SK-N-SH (cell line): ENCODE measurements at regions not wholly inside any gene's neighbourhood (a gene's known extent, or its start where the extent isn't known, plus 50 kb on each side); places are given as distances from the start of the nearest gene placed in this dataset.

Experiments
- FOSL2 ChIP-seq: IDR thresholded peaks from 2 replicates; pipeline ENCODE4 v1.4.0; 2012; ENCODE audit warnings: low read depth, mild to moderate bottlenecking, moderate library complexity, borderline replicate concordance
- FOXJ3 ChIP-seq: sonication (generic); formaldehyde crosslinking; IDR thresholded peaks from 2 replicates; pipeline ENCODE4 v1.5.1; 2020; ENCODE audit warnings: mild to moderate bottlenecking, missing genetic modification reagents
- GABPA ChIP-seq: IDR thresholded peaks from 2 replicates; pipeline ENCODE4 v1.4.0; 2012; ENCODE audit warnings: low read depth, mild to moderate bottlenecking
- MEF2A ChIP-seq: IDR thresholded peaks from 2 replicates; pipeline ENCODE4 v1.4.0; 2012; ENCODE audit warnings: low read depth, borderline replicate concordance
- NRF1 ChIP-seq: IDR thresholded peaks from 2 replicates; pipeline ENCODE4 v1.6.1; 2012; ENCODE audit warnings: low read depth, mild to moderate bottlenecking, low read length
- POLR2AphosphoS5 ChIP-seq: IDR thresholded peaks from 2 replicates; pipeline ENCODE4 v1.6.1; 2012; ENCODE audit warnings: low read depth, low read length
- RCOR1 ChIP-seq: fragments of 150-350 bp; IDR thresholded peaks from 2 replicates; pipeline ENCODE4 v1.6.1; 2017; ENCODE audit warnings: antibody characterized with exemption, low read length
- TAF1 ChIP-seq: IDR thresholded peaks from 2 replicates; pipeline ENCODE4 v1.6.1; 2012; ENCODE audit warnings: low read depth, mild to moderate bottlenecking, low read length, moderate library complexity, borderline replicate concordance
- TF ChIP-seq, protein P1 (sequence below): fragments of 200-600 bp; sonication (generic); IDR thresholded peaks from 2 replicates; pipeline ENCODE4 v1.6.1; 2017; ENCODE audit warnings: antibody characterized with exemption, mild to moderate bottlenecking, moderate library complexity
- TF ChIP-seq, protein P2 (sequence below): IDR thresholded peaks from 2 replicates; pipeline ENCODE4 v1.6.1; 2012; ENCODE audit warnings: mild to moderate bottlenecking, low read depth, low read length, moderate library complexity
- TF ChIP-seq, protein P3 (sequence below): IDR thresholded peaks from 2 replicates; pipeline ENCODE4 v1.4.0; 2012; ENCODE audit warnings: low read depth, borderline replicate concordance

DNA sequence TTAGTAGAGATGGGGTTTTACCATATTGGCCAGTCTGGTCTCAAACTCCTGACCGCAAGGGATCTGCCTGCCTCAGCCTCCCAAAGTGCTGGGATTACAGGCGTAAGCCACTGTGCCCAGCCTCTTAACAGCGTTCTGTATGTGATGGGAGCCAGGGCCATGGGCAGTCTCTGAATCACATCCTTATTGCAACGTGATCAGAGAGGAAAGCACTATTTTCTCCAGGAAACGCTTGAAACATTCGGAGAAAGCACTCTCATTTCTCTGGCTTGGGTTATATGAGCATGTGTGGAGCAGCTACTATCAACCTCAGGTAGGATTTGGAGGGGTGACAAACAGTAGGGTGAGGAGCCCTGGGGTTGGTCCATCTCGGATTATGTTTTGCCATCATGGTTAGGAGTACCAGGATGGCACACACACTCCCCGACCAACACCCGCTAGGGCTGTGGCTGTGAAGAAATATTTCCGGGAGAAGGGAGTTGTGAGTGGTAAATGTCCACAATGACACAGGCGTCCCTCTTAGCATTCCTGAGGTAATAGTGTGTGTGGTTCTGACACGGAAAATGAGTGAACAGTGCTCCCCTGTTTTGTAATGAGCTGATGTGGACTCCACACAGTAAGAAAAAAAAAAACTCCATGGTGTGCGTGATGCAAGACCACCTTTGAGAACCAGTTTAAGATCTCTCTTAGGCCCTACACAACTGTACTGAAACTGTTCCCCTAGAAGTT is 406.2 kb upstream of the ZNF608 start:
- TF ChIP-seq, protein P1, sequence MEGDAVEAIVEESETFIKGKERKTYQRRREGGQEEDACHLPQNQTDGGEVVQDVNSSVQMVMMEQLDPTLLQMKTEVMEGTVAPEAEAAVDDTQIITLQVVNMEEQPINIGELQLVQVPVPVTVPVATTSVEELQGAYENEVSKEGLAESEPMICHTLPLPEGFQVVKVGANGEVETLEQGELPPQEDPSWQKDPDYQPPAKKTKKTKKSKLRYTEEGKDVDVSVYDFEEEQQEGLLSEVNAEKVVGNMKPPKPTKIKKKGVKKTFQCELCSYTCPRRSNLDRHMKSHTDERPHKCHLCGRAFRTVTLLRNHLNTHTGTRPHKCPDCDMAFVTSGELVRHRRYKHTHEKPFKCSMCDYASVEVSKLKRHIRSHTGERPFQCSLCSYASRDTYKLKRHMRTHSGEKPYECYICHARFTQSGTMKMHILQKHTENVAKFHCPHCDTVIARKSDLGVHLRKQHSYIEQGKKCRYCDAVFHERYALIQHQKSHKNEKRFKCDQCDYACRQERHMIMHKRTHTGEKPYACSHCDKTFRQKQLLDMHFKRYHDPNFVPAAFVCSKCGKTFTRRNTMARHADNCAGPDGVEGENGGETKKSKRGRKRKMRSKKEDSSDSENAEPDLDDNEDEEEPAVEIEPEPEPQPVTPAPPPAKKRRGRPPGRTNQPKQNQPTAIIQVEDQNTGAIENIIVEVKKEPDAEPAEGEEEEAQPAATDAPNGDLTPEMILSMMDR = no peak
- no peak for TF ChIP-seq RCOR1
- TF ChIP-seq TAF1 = no peak
- TF ChIP-seq, protein P2, sequence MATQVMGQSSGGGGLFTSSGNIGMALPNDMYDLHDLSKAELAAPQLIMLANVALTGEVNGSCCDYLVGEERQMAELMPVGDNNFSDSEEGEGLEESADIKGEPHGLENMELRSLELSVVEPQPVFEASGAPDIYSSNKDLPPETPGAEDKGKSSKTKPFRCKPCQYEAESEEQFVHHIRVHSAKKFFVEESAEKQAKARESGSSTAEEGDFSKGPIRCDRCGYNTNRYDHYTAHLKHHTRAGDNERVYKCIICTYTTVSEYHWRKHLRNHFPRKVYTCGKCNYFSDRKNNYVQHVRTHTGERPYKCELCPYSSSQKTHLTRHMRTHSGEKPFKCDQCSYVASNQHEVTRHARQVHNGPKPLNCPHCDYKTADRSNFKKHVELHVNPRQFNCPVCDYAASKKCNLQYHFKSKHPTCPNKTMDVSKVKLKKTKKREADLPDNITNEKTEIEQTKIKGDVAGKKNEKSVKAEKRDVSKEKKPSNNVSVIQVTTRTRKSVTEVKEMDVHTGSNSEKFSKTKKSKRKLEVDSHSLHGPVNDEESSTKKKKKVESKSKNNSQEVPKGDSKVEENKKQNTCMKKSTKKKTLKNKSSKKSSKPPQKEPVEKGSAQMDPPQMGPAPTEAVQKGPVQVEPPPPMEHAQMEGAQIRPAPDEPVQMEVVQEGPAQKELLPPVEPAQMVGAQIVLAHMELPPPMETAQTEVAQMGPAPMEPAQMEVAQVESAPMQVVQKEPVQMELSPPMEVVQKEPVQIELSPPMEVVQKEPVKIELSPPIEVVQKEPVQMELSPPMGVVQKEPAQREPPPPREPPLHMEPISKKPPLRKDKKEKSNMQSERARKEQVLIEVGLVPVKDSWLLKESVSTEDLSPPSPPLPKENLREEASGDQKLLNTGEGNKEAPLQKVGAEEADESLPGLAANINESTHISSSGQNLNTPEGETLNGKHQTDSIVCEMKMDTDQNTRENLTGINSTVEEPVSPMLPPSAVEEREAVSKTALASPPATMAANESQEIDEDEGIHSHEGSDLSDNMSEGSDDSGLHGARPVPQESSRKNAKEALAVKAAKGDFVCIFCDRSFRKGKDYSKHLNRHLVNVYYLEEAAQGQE = no peak
- TF ChIP-seq, protein P3, sequence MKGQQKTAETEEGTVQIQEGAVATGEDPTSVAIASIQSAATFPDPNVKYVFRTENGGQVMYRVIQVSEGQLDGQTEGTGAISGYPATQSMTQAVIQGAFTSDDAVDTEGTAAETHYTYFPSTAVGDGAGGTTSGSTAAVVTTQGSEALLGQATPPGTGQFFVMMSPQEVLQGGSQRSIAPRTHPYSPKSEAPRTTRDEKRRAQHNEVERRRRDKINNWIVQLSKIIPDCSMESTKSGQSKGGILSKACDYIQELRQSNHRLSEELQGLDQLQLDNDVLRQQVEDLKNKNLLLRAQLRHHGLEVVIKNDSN = no peak
- TF ChIP-seq POLR2AphosphoS5 = no peak
- no peak for TF ChIP-seq MEF2A
- no peak for TF ChIP-seq NRF1
- no peak for TF ChIP-seq GABPA
- no peak for TF ChIP-seq FOSL2
- no peak for TF ChIP-seq FOXJ3 (CRISPR knock-in tag)
